ENCODE measurements at regions not wholly inside any gene's neighbourhood (a gene's known extent, or its start where the extent isn't known, plus 50 kb on each side); places are given as distances from the start of the nearest gene placed in this dataset.
"Not testable (repeated sequence)": the region's sequence is repeated elsewhere in the genome, so short reads cannot be mapped to it uniquely, and the experiment has no call there.

DNA sequence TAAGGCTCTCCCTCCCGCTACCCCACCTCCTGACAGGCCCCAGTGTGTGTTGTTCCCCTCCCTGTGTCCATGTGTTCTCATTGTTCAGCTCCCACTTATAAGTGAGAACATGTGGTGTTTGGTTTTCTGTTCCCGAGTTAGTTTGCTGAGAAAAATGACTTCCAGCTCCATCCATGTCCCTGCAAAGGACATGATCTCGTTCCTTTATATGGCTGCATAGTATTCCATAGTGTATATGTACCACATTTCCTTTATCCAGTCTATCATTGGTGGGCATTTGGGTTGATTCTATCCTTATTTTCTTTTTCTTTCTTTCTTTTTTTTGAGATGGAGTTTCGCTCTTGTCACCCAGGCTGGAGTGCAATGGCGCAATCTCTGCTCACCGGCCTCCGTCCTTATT lies 57.8 kb upstream of the RASSF3 start:
- not testable (repeated sequence) for DNase-seq (ENCODE audit: low read depth)

GRCh38 chr12:64553689-64554088 lies 56.6 kb upstream of the RASSF3 start:
- not testable (repeated sequence) for DNase-seq (ENCODE audit: low read depth)

GRCh38 chr12:64556231-64556630 lies 54.1 kb upstream of the RASSF3 start:
- peak; percentile 15 for DNase-seq (ENCODE audit: low read depth)

DNA sequence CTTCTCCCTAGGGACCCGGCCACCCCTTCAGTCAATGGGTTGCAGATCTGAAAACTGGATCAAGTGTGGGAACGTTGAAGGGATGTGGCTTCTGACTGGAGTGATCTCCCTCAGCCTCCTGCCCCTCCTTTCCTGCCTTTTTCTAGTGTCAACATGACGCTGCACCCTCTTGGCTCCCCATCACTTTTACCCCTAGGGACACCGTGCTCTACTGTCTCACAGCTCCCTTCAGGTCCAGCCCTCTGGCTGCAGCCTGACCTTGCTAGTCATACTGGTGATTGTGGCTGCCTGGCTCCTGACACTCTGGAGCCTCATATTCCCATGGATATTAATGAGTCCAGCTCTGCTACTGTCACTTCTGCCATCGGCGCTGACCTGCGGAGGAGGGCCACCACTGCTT lies 51.5 kb upstream of the RASSF3 start:
- DNase-seq (ENCODE audit: low read depth), result no peak

GRCh38 chr12:64560396-64561301 lies 49.6 kb upstream of the RASSF3 start:
- DNase-seq (ENCODE audit: low read depth), result peak; percentile 97

All from ELR (cell line).